LNCaP clone FGC (cell line): ENCODE measurements at regions not wholly inside any gene's neighbourhood (a gene's known extent, or its start where the extent isn't known, plus 50 kb on each side); places are given as distances from the start of the nearest gene placed in this dataset.

Experiments
- DNase-seq: peaks from one replicate; pipeline ENCODE4 v3.0.0-alpha.2; 2011; ENCODE audit warnings: low read depth
- H3K4me3 ChIP-seq: 2 replicates; pipeline ENCODE4 v1.5.1; 2011; ENCODE audit warnings: mild to moderate bottlenecking, low read depth, low read length, control low read depth
- CTCF ChIP-seq: IDR thresholded peaks from 2 replicates; pipeline ENCODE4 v1.5.1; 2012; ENCODE audit warnings: mild to moderate bottlenecking; ENCODE audit not compliant: control insufficient read depth, insufficient read depth; ENCODE audit errors: extremely low read depth

GRCh38 chr2:18440141-18440661 is 120.3 kb downstream of the RDH14 start:
- no peak for TF ChIP-seq CTCF
- no peak overlapping the region for H3K4me3 ChIP-seq

GRCh38 chr2:18439716-18440115 is 120.7 kb downstream of the RDH14 start:
- TF ChIP-seq CTCF = no peak
- no peak overlapping the region for H3K4me3 ChIP-seq
- DNase-seq = no peak

More at GRCh38 chr2:18440141-18440661, 120.3 kb downstream of the RDH14 start:
- no peak for DNase-seq

- no peak for DNase-seq
- no peak overlapping the region for H3K4me3 ChIP-seq
- no peak for TF ChIP-seq CTCF
Observed at GRCh38 chr2:18437909-18438308, 122.5 kb downstream of the RDH14 start.

- TF ChIP-seq CTCF = no peak
- no peak for DNase-seq
- no peak overlapping the region for H3K4me3 ChIP-seq
Observed at GRCh38 chr2:18436503-18437005, 123.9 kb downstream of the RDH14 start.

- TF ChIP-seq CTCF = peak; percentile 63
- DNase-seq = no peak
- H3K4me3 ChIP-seq = no peak overlapping the region
Observed at GRCh38 chr2:18435426-18436037, 124.9 kb downstream of the RDH14 start.

GRCh38 chr2:18433872-18434271 is 126.6 kb downstream of the RDH14 start:
- TF ChIP-seq CTCF = no peak
- H3K4me3 ChIP-seq = no peak overlapping the region
- DNase-seq = no peak

GRCh38 chr2:18432999-18433398 is 127.5 kb downstream of the RDH14 start:
- no peak for DNase-seq
- TF ChIP-seq CTCF = no peak
- H3K4me3 ChIP-seq = no peak overlapping the region
